ENCODE measurements at regions not wholly inside any gene's neighbourhood (a gene's known extent, or its start where the extent isn't known, plus 50 kb on each side); places are given as distances from the start of the nearest gene placed in this dataset.

GRCh38 chr5:33166522-33166921 is 274.2 kb upstream of the TARS1 start:
- TF ChIP-seq CTCF (IDR thresholded peaks at IDR 0.05; ENCODE audit: low read length, missing control alignments) = no peak
- H3K4me3 ChIP-seq (replicated peaks; ENCODE audit: low read depth, low read length) = no peak overlapping the region
- no peak for DNase-seq (ENCODE audit: low read depth)

GRCh38 chr5:33166948-33167347 is 273.8 kb upstream of the TARS1 start:
- no peak for DNase-seq (ENCODE audit: low read depth)
- TF ChIP-seq CTCF (IDR thresholded peaks at IDR 0.05; ENCODE audit: low read length, missing control alignments) = no peak
- H3K4me3 ChIP-seq (replicated peaks; ENCODE audit: low read depth, low read length) = no peak overlapping the region

- no peak for DNase-seq (ENCODE audit: low read depth)
- no peak overlapping the region for H3K4me3 ChIP-seq (replicated peaks; ENCODE audit: low read depth, low read length)
- TF ChIP-seq CTCF (IDR thresholded peaks at IDR 0.05; ENCODE audit: low read length, missing control alignments) = no peak
These were observed 273.2 kb upstream of the TARS1 start for GRCh38 chr5:33167541-33167940.

- DNase-seq (ENCODE audit: low read depth) = peak; percentile 24
- TF ChIP-seq CTCF (IDR thresholded peaks at IDR 0.05; ENCODE audit: low read length, missing control alignments) = no peak
These were observed 270.4 kb upstream of the TARS1 start for GRCh38 chr5:33170411-33170810.

GRCh38 chr5:33174383-33174782 is 266.4 kb upstream of the TARS1 start:
- TF ChIP-seq CTCF (IDR thresholded peaks at IDR 0.05; ENCODE audit: low read length, missing control alignments) = no peak
- no peak overlapping the region for H3K4me3 ChIP-seq (replicated peaks; ENCODE audit: low read depth, low read length)
- DNase-seq (ENCODE audit: low read depth) = no peak

More at GRCh38 chr5:33170411-33170810, 270.4 kb upstream of the TARS1 start:
- H3K4me3 ChIP-seq (replicated peaks; ENCODE audit: low read depth, low read length) = no peak overlapping the region

- no peak for TF ChIP-seq CTCF (IDR thresholded peaks at IDR 0.05; ENCODE audit: low read length, missing control alignments)
- peak; percentile 26 for DNase-seq (ENCODE audit: low read depth)
- no peak overlapping the region for H3K4me3 ChIP-seq (replicated peaks; ENCODE audit: low read depth, low read length)
These were observed 261.5 kb upstream of the TARS1 start for GRCh38 chr5:33179301-33179700.

- no peak overlapping the region for H3K4me3 ChIP-seq (replicated peaks; ENCODE audit: low read depth, low read length)
- DNase-seq (ENCODE audit: low read depth) = peak; percentile 78
- TF ChIP-seq CTCF (IDR thresholded peaks at IDR 0.05; ENCODE audit: low read length, missing control alignments) = peak; percentile 58
These were observed 259.9 kb upstream of the TARS1 start for GRCh38 chr5:33180900-33181299.
